Stimulated activated CD4-positive, alpha-beta T cell treated with anti-CD3 and anti-CD28 coated beads, TNF-alpha, amount 100 ng/mL, for 1 hour (primary cell): ENCODE measurements at regions not wholly inside any gene's neighbourhood (a gene's known extent, or its start where the extent isn't known, plus 50 kb on each side); places are given as distances from the start of the nearest gene placed in this dataset.

ENCODE experiments used
- DNase-seq, 3 donors: peaks; one replicate each; pipeline ENCODE4 v3.0.0-alpha.2; 2020; ENCODE audit warnings: low read depth in 3 of 3, low spot score in 1 of 3

- no peak for DNase-seq
Measured at GRCh38 chr12:92556637-92557421, 146.0 kb upstream of the PLEKHG7 start.

- DNase-seq, result no peak
Measured at GRCh38 chr12:92556141-92556540, 146.6 kb upstream of the PLEKHG7 start.

- no peak for DNase-seq
Measured at GRCh38 chr12:92554158-92555073, 148.4 kb upstream of the PLEKHG7 start.

GRCh38 chr12:92553389-92553788 lies 149.4 kb upstream of the PLEKHG7 start:
- no peak for DNase-seq

GRCh38 chr12:92552412-92553108 lies 150.2 kb upstream of the PLEKHG7 start:
- no peak for DNase-seq

GRCh38 chr12:92551853-92552397 lies 150.9 kb upstream of the PLEKHG7 start:
- DNase-seq, result no peak

- DNase-seq, result no peak
Measured at GRCh38 chr12:92551210-92551609, 151.6 kb upstream of the PLEKHG7 start.

- DNase-seq, result no peak
Measured at GRCh38 chr12:92550661-92551060, 152.1 kb upstream of the PLEKHG7 start.

GRCh38 chr12:92550254-92550653 lies 152.5 kb upstream of the PLEKHG7 start:
- DNase-seq, result no peak

- DNase-seq, result no peak
Measured at GRCh38 chr12:92549516-92549915, 153.3 kb upstream of the PLEKHG7 start.

GRCh38 chr12:92547906-92548305 lies 154.9 kb upstream of the PLEKHG7 start:
- no peak for DNase-seq

- DNase-seq, result no peak
Measured at GRCh38 chr12:92547420-92547819, 155.4 kb upstream of the PLEKHG7 start.

- no peak for DNase-seq
Measured at GRCh38 chr12:92546635-92547348, 156.0 kb upstream of the PLEKHG7 start.

- no peak for DNase-seq
Measured at GRCh38 chr12:92546259-92546634, 156.5 kb upstream of the PLEKHG7 start.

- DNase-seq, result no peak
Measured at GRCh38 chr12:92544322-92544721, 158.5 kb upstream of the PLEKHG7 start.

GRCh38 chr12:92543840-92544239 lies 158.9 kb upstream of the PLEKHG7 start:
- DNase-seq, result no peak

- DNase-seq, result no peak
Measured at GRCh38 chr12:92543359-92543758, 159.4 kb upstream of the PLEKHG7 start.

- no peak for DNase-seq
Measured at GRCh38 chr12:92541731-92542130, 161.1 kb upstream of the PLEKHG7 start.

- no peak for DNase-seq
Measured at GRCh38 chr12:92540782-92541423, 161.9 kb upstream of the PLEKHG7 start.
